ENCODE measurements at regions not wholly inside any gene's neighbourhood (a gene's known extent, or its start where the extent isn't known, plus 50 kb on each side); places are given as distances from the start of the nearest gene placed in this dataset.

- DNase-seq, result peak; percentile 7
These were observed 62.8 kb downstream of the FAM9B start for GRCh38 chrX:8971116-8971515.

GRCh38 chrX:8969378-8969777, 64.5 kb downstream of the FAM9B start:
- DNase-seq, result no peak

GRCh38 chrX:8967461-8967860, 66.5 kb downstream of the FAM9B start:
- DNase-seq, result no peak

- no peak for DNase-seq
These were observed 72.9 kb downstream of the FAM9B start for GRCh38 chrX:8960957-8961468.

- peak; percentile 16 for DNase-seq
These were observed 78.4 kb downstream of the FAM9B start for GRCh38 chrX:8955511-8955910.

GRCh38 chrX:8946563-8946962, 87.4 kb downstream of the FAM9B start:
- DNase-seq, result no peak

- DNase-seq, result no peak
These were observed 94.6 kb downstream of the FAM9B start for GRCh38 chrX:8939322-8939721.

GRCh38 chrX:8927701-8928100, 106.2 kb downstream of the FAM9B start:
- no peak for DNase-seq

GRCh38 chrX:8927066-8927635, 106.8 kb downstream of the FAM9B start:
- DNase-seq, result no peak

- DNase-seq, result no peak
These were observed 112.3 kb downstream of the FAM9B start for GRCh38 chrX:8921615-8922014.

GRCh38 chrX:8919801-8920200, 114.1 kb downstream of the FAM9B start:
- DNase-seq, result no peak

GRCh38 chrX:8916697-8917096, 115.5 kb upstream of the FAM9A start:
- no peak for DNase-seq

GRCh38 chrX:8914681-8915080, 113.5 kb upstream of the FAM9A start:
- peak; percentile 36 for DNase-seq

GRCh38 chrX:8913655-8914409, 112.6 kb upstream of the FAM9A start:
- peak; percentile 86 for DNase-seq

- DNase-seq, result no peak
These were observed 106.5 kb upstream of the FAM9A start for GRCh38 chrX:8907688-8908087.

- no peak for DNase-seq
These were observed 105.2 kb upstream of the FAM9A start for GRCh38 chrX:8906299-8906938.

GRCh38 chrX:8897259-8897658, 96.1 kb upstream of the FAM9A start:
- DNase-seq, result no peak

GRCh38 chrX:8890794-8891193, 89.6 kb upstream of the FAM9A start:
- no peak for DNase-seq

- DNase-seq, result no peak
These were observed 85.8 kb upstream of the FAM9A start for GRCh38 chrX:8887004-8887403.

- no peak for DNase-seq
These were observed 78.6 kb upstream of the FAM9A start for GRCh38 chrX:8879750-8880149.

- DNase-seq, result no peak
These were observed 72.8 kb upstream of the FAM9A start for GRCh38 chrX:8873956-8874355.

- DNase-seq, result no peak
These were observed 71.9 kb upstream of the FAM9A start for GRCh38 chrX:8873102-8873501.

- DNase-seq, result no peak
These were observed 69.2 kb upstream of the FAM9A start for GRCh38 chrX:8870411-8870810.
